ENCODE measurements at regions not wholly inside any gene's neighbourhood (a gene's known extent, or its start where the extent isn't known, plus 50 kb on each side); places are given as distances from the start of the nearest gene placed in this dataset.

DNA sequence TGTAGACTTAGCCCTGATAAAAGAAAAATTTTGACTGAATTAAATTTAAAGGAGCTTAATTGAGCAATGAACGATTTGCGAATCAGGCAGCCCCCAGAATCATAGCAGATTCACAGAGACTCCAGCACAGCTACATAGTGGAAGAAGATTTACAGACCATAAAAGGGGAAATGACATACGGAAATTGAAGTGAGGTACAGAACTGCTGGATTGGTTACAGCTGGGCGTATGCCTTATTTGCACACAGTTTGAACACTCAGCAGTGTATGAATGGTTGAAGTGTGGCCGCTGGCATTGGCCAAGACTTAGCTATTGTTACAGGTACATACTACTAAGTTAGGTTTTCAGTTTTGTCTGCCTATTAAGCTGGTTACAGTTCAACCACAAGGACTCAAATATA, 433.5 kb upstream of the CELF2 start:
- Histone ChIP-seq H3K4me3 (ENCODE audit: insufficient read depth, low read depth, low read length) (no peak overlapping the region), H3K27me3 (ENCODE audit: control insufficient read depth, insufficient read depth, low read length) (no peaks in the 10 kb centered on the region), H3K36me3 (replicated peaks; ENCODE audit: control insufficient read depth, insufficient read depth, low read length) (no peaks in the 10 kb centered on the region)
- no peak for DNase-seq

DNA sequence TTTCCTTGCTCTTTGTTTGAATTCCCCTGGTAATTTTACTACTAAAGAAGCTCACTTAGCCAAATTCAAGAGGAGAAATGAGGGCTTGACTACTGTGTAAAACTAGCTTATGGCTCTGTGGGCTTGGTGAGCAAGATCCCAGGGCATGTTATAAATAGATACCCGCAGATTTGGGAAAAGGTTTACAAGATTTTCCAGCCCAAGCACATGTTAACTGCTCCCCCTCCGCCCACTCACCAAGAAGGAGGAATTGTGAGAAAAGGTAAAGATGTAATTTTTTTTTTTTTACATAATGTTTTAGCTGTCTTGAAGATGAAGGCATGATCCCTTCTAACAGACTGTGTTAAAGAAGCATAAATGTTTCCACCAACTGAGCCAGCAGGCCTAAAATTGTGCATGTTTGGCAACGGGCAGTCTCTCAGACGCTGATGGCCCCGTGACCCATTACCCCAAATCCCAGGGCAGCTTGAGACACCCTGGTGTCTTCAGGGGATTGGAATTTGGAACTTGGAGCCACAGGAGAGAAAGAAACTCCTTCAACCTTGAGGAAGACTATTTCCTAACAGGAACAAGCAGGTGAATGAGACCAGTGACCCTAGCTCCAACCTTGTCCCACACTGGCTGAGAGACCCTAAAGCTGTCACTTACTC, 429.8 kb upstream of the CELF2 start:
- no peaks in the 10 kb centered on the region for H3K27me3 ChIP-seq (ENCODE audit: control insufficient read depth, insufficient read depth, low read length)
- no peak for DNase-seq
- H3K4me3 ChIP-seq (ENCODE audit: insufficient read depth, low read depth, low read length), result no peak overlapping the region
- no peaks in the 10 kb centered on the region for H3K36me3 ChIP-seq (replicated peaks; ENCODE audit: control insufficient read depth, insufficient read depth, low read length)

DNA sequence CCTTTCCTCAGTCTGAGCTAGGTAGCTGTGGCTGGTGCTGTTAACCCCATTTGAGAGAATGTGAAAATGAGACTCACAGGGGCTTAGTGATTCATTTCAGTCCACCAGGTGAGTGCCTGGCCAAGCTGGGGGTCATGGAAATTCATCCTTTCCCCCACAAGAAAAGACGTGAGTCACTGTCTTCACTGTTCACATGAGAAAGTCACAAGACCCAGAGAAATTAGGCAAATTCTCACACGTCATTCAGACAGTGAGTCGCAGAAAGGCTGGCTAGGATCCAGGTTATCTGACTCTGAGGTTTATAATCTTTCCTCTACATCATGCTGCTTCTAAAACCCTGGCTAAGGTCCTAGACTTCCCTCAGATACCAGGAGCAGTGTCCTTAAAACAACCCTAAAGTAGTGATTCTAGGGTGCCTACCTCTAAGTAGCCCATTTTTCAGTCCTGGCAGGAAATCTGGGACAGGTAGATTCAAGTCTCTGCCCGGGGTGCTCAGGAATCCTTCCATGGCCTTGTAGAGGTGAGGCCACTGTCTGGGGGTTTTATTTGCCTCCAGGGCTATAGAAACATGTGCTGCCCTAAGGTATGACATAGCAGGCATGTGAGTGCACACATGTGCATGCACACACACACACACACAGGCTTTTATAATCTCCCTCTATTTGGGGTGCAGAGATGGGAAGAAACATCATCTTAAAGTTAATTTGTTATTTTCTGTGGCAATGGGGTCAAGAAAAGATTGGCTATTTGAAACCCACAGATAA, 427.9 kb upstream of the CELF2 start:
- no peak for DNase-seq
- Histone ChIP-seq H3K27me3 (ENCODE audit: control insufficient read depth, insufficient read depth, low read length) (no peaks in the 10 kb centered on the region), H3K36me3 (replicated peaks; ENCODE audit: control insufficient read depth, insufficient read depth, low read length) (no peaks in the 10 kb centered on the region), H3K4me3 (ENCODE audit: insufficient read depth, low read depth, low read length) (no peak overlapping the region)

DNA sequence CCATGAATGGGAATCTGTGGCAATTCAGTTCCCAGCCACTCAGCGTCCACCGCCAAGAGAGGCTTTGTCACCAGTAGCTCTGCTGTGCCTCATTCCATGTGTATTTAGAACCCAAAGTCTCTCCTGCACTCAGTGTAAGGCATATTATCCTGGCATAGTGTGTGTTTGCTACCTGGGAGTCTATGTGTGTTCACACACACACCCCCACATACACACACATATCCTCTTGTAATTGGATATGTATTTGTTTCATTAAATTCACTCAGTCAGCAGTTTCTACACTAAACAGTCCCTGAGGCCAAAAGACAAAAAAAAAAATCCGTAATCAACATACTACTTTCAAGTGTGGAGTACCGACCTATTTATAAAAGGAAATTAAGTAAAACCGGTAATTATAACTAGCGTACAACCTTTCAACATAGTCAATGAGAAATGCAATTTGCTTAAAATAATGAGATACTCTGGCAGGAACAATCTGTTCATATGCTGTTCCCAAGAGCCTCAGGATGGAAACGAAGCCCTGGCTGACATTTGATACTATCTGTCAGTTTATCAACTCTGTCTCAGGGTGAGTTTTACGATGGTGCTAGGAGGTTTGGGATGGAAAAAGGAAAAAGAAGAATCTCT, 425.8 kb upstream of the CELF2 start:
- Histone ChIP-seq H3K4me3 (ENCODE audit: insufficient read depth, low read depth, low read length) (no peak overlapping the region), H3K36me3 (replicated peaks; ENCODE audit: control insufficient read depth, insufficient read depth, low read length) (no peaks in the 10 kb centered on the region), H3K27me3 (ENCODE audit: control insufficient read depth, insufficient read depth, low read length) (no peaks in the 10 kb centered on the region)
- DNase-seq, result no peak

DNA sequence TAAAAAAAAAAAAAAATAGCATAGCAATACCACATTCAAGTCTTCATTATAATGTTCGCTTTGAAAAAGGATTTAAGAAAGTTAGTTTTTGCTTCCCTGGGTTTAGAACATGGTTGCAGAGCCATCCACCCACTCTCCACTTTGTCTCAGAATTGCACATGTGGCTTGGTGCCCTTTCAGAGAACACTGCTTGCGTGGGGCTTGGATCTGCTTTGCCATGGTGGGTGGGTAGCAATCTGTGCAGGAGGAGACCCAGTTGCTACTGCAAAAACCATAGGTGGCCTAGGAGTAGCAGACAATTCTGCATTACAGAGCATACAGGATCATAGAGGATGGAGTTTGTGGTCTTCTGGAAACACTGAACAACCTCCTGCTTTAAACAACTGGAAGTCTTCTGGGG, 421.4 kb upstream of the CELF2 start:
- Histone ChIP-seq H3K4me3 (ENCODE audit: insufficient read depth, low read depth, low read length) (no peak overlapping the region), H3K36me3 (replicated peaks; ENCODE audit: control insufficient read depth, insufficient read depth, low read length) (no peaks in the 10 kb centered on the region), H3K27me3 (ENCODE audit: control insufficient read depth, insufficient read depth, low read length) (no peaks in the 10 kb centered on the region)
- DNase-seq, result no peak

DNA sequence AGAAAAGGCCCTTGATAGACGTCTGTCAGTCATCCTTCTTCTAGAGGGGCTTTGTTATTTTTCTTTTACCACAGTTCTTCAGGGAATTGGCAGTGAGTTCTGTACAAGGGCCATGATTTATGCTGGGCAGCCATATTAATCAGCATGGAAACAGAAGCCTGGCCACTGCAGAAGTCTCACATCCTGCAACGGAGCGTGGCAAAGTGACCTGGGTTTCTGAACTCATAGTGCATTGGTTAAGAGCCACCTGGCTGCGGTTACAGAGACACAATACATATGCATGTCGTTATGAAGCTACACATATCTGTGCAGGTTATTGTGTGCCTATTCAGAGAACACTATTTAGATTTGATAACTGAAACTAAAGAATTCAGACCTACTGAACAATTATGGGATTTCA, 419.4 kb upstream of the CELF2 start:
- H3K36me3 ChIP-seq (replicated peaks; ENCODE audit: control insufficient read depth, insufficient read depth, low read length), result no peaks in the 10 kb centered on the region
- no peaks in the 10 kb centered on the region for H3K27me3 ChIP-seq (ENCODE audit: control insufficient read depth, insufficient read depth, low read length)
- no peak overlapping the region for H3K4me3 ChIP-seq (ENCODE audit: insufficient read depth, low read depth, low read length)
- DNase-seq, result no peak

DNA sequence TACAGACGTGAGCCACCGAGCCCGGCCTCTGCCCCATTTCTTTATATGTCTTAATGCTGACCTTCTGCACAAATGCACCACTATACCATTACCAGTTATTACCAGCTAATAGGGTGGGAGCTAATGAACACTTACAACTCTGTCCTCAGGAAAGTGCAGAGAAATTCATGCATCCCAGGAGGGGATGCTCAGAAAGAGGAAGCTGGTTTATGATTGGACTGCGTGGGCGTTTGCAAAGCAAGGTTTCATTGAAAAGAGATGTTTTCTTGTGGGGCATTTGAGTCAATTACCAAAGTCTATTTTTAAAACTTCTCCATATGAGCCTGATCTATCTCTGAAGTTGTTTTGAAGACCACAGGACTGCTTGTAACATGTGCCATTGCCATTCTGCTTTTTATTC, 417.7 kb upstream of the CELF2 start:
- Histone ChIP-seq H3K27me3 (ENCODE audit: control insufficient read depth, insufficient read depth, low read length) (no peaks in the 10 kb centered on the region), H3K4me3 (ENCODE audit: insufficient read depth, low read depth, low read length) (no peak overlapping the region), H3K36me3 (replicated peaks; ENCODE audit: control insufficient read depth, insufficient read depth, low read length) (no peaks in the 10 kb centered on the region)
- no peak for DNase-seq

DNA sequence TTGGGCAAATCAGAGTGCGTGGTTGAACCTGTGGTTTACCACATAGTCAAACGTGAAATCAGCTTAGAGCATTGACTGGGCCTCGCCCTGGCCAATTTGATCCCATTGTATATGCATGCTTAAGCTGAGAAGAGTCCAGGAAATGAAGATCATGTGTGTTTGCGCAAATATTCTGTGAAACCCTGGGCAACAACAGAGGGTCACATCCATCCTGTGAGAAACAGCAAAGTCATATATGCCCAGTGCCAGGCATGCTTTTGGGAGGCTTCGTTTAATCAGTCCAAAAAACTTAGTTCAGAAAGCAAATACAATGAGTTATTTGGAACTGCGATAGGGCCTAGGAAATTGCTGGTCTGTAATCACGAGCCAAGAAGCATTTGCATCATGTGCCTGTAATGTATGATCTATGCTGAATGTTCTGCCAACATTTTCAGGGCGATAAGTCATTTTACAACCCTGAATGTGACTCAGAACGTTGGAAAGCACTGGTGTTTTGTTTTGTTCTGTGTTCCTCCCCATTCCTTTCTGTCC, 412.1 kb upstream of the CELF2 start:
- DNase-seq, result no peak
- Histone ChIP-seq H3K4me3 (ENCODE audit: insufficient read depth, low read depth, low read length) (no peak overlapping the region), H3K27me3 (ENCODE audit: control insufficient read depth, insufficient read depth, low read length) (no peaks in the 10 kb centered on the region), H3K36me3 (replicated peaks; ENCODE audit: control insufficient read depth, insufficient read depth, low read length) (no peaks in the 10 kb centered on the region)

DNA sequence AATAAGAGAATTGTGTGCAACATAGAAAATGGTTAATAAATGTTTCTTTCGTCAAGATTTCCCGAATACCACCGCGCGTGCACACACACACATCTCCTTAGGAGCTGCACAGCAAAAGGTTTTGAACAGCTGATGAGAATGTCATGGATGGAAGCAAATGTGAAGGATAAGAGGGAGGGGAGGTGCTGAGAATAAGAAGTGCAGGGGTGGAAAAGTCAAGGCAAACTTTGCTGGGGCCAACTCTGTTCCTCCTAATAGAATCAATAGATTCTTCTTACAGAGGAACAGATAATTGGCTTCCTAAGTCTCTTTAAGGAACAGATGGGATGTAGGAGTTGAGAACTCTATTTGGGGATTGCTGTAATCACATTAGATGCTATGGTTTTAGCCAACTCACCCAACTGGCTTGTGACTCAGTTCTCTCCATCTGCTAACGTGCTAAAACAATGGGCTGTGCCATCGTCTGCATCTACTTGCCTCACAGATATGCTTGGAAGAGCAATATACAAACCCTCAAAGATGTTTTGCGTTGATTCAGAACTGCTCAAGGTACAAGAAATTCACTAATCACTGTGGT, 408.2 kb upstream of the CELF2 start:
- no peaks in the 10 kb centered on the region for H3K36me3 ChIP-seq (replicated peaks; ENCODE audit: control insufficient read depth, insufficient read depth, low read length)
- DNase-seq, result no peak
- no peak overlapping the region for H3K4me3 ChIP-seq (ENCODE audit: insufficient read depth, low read depth, low read length)
- no peaks in the 10 kb centered on the region for H3K27me3 ChIP-seq (ENCODE audit: control insufficient read depth, insufficient read depth, low read length)

DNA sequence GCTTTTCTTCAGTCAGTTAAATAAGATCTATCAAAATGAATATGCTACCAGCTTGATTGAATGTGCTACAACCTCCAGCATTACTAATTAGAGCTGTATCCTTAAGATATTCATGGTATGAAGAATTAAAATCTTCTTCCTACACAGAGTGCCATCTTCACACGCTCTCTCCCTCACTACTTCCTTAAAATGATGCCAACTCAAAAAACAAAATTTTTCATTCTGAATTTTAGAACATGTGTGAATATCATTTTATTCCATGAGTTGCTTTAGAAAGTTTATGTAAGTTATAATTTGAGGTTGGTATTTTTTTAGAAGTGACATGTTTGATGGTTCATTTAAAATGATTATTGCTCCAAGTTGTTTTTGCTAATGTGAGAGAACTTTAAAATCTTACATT, 407.5 kb upstream of the CELF2 start:
- DNase-seq, result no peak
- no peaks in the 10 kb centered on the region for H3K27me3 ChIP-seq (ENCODE audit: control insufficient read depth, insufficient read depth, low read length)
- no peak overlapping the region for H3K4me3 ChIP-seq (ENCODE audit: insufficient read depth, low read depth, low read length)
- H3K36me3 ChIP-seq (replicated peaks; ENCODE audit: control insufficient read depth, insufficient read depth, low read length), result no peaks in the 10 kb centered on the region

DNA sequence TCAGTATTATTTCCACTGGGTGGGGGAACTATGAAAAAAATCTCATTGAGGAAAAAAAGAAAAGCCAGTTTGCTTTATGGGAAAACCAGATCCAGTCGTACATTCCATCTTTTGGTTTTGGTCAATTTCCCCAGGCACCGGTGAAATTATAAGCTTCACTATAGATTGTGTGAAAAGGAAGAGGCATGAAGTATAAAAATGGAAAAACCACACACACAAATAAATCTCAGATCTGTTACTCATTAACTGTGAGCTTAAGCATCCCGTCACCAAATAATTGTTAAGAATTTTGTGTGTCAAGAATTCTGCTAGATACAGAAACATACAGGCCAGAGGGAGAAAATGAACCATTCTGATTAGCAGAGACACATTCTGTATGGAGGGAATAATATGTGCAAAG, 405.5 kb upstream of the CELF2 start:
- Histone ChIP-seq H3K36me3 (replicated peaks; ENCODE audit: control insufficient read depth, insufficient read depth, low read length) (no peaks in the 10 kb centered on the region), H3K27me3 (ENCODE audit: control insufficient read depth, insufficient read depth, low read length) (no peaks in the 10 kb centered on the region), H3K4me3 (ENCODE audit: insufficient read depth, low read depth, low read length) (no peak overlapping the region)

DNA sequence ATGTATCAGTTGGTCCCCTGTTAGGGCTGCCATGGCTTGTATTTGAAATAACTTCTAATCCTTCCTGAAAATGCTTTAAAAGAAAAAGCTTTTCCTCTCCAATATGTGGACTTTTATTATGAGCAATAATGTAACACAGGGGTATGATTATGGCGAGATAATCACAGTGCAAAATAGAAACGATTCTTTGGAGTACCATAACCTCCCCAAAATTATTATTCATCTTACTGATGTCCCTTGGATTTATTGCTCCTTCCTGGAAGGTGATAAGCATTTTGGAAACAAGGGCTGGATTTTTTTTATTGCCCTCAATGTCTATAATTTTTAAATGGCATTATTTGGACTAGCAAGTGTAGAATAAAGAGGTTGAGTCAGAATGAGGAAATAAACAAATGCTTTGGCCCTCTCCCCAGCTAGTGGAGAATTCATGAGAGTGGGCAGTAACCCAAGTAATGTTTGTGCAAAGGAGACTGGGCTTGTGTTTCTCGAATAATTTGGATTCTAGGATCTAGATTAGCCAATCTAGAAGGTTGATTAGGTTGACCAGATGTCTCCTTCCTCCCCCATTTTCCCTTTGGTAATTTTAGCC, 403.9 kb upstream of the CELF2 start:
- DNase-seq, result no peak
- Histone ChIP-seq H3K4me3 (ENCODE audit: insufficient read depth, low read depth, low read length) (no peak overlapping the region), H3K36me3 (replicated peaks; ENCODE audit: control insufficient read depth, insufficient read depth, low read length) (no peaks in the 10 kb centered on the region), H3K27me3 (ENCODE audit: control insufficient read depth, insufficient read depth, low read length) (no peaks in the 10 kb centered on the region)

More for the DNA sequence above, 405.5 kb upstream of the CELF2 start:
- DNase-seq, result no peak

DNA sequence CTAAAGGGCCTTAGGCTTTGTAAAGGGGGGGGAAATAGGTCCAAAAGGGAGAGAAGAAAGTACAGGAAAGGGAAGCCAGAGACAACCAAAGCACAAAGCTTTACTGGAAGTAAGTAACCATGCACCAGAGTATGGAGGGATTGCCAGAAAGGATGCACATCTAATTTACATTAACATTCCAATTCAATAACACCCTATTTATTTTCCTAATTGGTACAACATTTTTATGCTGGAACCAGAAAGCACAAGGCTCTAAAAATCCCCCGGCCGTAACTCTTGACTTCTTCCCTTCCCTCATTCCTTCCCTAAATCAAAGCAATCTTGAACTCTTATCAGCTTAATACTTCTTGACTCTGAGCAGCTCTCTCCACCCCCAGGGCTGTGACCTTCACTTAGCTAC, 400.0 kb upstream of the CELF2 start:
- no peaks in the 10 kb centered on the region for H3K36me3 ChIP-seq (replicated peaks; ENCODE audit: control insufficient read depth, insufficient read depth, low read length)
- DNase-seq, result no peak
- no peak overlapping the region for H3K4me3 ChIP-seq (ENCODE audit: insufficient read depth, low read depth, low read length)
- H3K27me3 ChIP-seq (ENCODE audit: control insufficient read depth, insufficient read depth, low read length), result no peaks in the 10 kb centered on the region

DNA sequence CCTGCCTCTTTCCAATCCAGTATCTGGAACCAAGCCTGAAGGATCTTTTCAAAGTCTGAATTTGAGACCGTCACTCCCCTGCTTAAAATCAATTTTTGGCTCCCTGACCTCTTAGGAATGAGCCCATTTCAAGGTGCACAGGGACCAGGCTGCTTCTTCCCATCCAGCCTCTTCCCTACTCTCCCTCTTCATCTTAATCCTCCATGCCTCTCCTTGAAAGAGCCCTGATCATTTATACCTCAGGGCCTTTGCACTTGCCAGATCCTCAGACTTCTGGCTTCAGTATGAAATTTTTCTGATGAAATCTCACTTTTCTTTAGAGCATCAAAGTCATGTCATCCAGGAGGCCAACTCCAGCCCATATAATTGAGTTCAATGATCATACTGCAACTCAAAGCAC, 399.5 kb upstream of the CELF2 start:
- no peak for DNase-seq
- no peaks in the 10 kb centered on the region for H3K27me3 ChIP-seq (ENCODE audit: control insufficient read depth, insufficient read depth, low read length)
- no peaks in the 10 kb centered on the region for H3K36me3 ChIP-seq (replicated peaks; ENCODE audit: control insufficient read depth, insufficient read depth, low read length)
- H3K4me3 ChIP-seq (ENCODE audit: insufficient read depth, low read depth, low read length), result no peak overlapping the region
